Activated CD4-positive, alpha-beta T cell treated with anti-CD3 and anti-CD28 coated beads, Interleukin-2, amount 10 ng/mL, durations not matched to agents 24 days and 14 days (primary cell): ENCODE measurements at regions not wholly inside any gene's neighbourhood (a gene's known extent, or its start where the extent isn't known, plus 50 kb on each side); places are given as distances from the start of the nearest gene placed in this dataset.
A peak's percentile ranks its signal among the peaks of the same experiment; 100 is the strongest.

Source experiments
- DNase-seq: peaks from one replicate; pipeline ENCODE4 v3.0.0; 2022
- H3K27ac Mint-ChIP-seq: one replicate; pipeline ENCODE4 v1.8.0; 2022; ENCODE audit warnings: mild to moderate bottlenecking, mixed read lengths
- H3K27me3 Mint-ChIP-seq: one replicate; pipeline ENCODE4 v1.8.0; 2022; ENCODE audit warnings: mixed read lengths
- H3K36me3 Mint-ChIP-seq: one replicate; pipeline ENCODE4 v1.8.0; 2022; ENCODE audit warnings: low read depth, mild to moderate bottlenecking, mixed read lengths
- H3K4me1 Mint-ChIP-seq: one replicate; pipeline ENCODE4 v1.8.0; 2021; ENCODE audit warnings: mixed read lengths
- H3K4me3 Mint-ChIP-seq: one replicate; pipeline ENCODE4 v1.8.0; 2022; ENCODE audit warnings: mild to moderate bottlenecking, moderate library complexity, mixed read lengths
- H3K9me3 Mint-ChIP-seq: one replicate; pipeline ENCODE4 v1.8.0; 2021; ENCODE audit warnings: mixed read lengths
- intact Hi-C: fragments of 100-400 bp; cut with micrococcal nuclease; formaldehyde crosslinking; loops from one replicate; pipeline ENCODE4 v1.15.1; 2023

DNA sequence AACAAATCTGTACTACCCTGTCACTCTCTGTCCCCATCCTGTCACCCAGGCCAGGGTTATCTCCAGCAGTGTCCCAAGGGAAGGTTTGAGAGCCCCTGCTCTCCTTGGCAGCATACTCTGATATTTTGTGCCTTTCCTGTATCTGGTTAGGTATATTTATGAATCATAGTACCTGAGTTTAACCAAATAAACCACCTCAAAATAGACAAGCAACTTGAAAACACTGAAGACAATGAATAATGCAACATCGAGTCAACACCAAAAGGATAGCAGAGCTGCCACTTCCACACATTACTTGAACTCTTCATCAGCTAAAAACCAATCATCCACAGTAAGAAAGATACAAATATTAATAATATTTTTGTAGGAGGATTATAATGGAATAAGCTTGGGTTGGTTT lies 142.6 kb upstream of the TAB2 start:
- H3K4me3 Mint-ChIP-seq = no peak overlapping the region
- intact Hi-C loops = no loop called here

DNA sequence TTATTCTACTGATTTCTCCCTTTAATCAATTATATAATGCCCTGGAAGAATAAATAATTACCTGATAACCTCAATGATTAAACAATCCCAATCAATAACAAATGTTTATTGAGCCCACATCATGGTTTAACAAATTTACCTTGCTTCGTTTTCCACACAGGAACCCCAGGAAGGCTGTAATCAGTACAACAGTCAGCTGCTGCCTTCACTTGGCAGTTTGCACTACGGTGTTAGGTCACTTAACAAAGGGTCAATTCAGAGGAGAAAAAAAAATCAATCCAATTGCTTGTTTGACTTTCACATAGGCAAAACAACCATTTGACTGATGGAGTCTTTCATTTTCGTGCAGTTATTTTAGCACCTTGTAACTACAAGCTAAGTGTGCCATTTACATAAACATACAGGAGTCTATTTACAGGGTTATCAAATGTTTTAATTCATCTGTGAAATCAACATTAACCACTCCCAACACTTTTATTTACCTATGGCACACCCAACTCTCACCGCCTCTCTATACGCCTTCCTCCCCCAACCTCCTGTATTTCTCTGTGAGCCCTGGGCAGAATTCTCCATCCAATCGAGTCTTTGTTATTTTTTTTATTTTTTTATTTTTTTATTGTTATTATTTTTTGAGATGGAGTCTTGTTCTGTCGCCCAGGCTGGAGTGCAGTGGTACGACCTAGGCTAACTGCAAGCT lies 140.4 kb upstream of the TAB2 start:
- peaks cover 32% of the 10 kb centered on the region for H3K36me3 Mint-ChIP-seq
- DNase-seq = no peak
- no peak overlapping the region for H3K27ac Mint-ChIP-seq
- no peak overlapping the region for H3K4me3 Mint-ChIP-seq
- H3K27me3 Mint-ChIP-seq = no peaks in the 10 kb centered on the region
- intact Hi-C loops = no loop called here
- peaks cover 16% of the 10 kb centered on the region for H3K9me3 Mint-ChIP-seq
- peaks cover 11% of the 10 kb centered on the region for H3K4me1 Mint-ChIP-seq

More for the DNA sequence above, 142.6 kb upstream of the TAB2 start:
- Mint-ChIP-seq H3K9me3 (peaks cover 12% of the 10 kb centered on the region), H3K36me3 (peaks cover 34% of the 10 kb centered on the region), H3K4me1 (peaks cover 25% of the 10 kb centered on the region), H3K27ac (no peak overlapping the region), H3K27me3 (no peaks in the 10 kb centered on the region)
- DNase-seq = no peak

DNA sequence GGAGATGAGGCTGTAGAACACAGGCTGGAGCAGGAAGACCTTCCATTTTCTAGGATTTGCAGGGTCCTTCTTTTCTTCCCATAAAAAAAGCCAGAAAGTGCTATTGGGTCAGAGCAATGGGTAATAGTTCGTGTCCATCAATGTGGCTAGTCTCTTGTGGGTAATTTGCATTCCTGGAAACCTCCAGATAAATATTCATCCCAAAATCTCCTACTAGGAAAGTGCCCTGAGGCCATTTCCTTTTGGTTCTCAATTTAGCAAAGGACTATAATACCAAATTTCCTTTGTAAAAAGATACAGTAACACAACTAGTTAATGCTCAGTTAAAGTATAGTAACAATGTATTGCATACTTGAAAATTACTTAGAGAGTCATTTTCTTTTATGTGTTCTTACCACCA lies 138.1 kb upstream of the TAB2 start:
- Mint-ChIP-seq H3K27me3 (no peaks in the 10 kb centered on the region), H3K9me3 (peaks cover 19% of the 10 kb centered on the region), H3K27ac (no peak overlapping the region), H3K4me1 (peaks cover 6% of the 10 kb centered on the region), H3K36me3 (peaks cover 35% of the 10 kb centered on the region), H3K4me3 (no peak overlapping the region)
- intact Hi-C loops = no loop called here
- DNase-seq = no peak

DNA sequence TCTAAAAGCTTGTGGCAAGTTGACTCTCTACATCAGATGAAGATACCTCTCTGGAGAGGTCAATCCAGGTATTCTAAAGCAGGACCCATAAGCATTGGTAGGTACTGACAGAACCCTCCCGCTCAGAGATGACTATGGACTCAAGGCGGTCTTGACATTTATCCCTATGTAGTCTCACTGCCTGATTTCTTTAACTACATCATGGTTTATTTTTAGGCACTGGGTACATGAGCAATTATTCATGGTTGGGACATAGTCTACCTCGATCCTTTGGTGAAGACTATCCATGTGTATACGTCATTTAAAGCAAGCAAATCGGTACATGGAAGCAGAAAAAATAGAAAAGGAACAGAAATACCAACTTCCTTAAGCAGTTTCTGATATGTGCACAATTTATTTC lies 136.2 kb upstream of the TAB2 start:
- intact Hi-C loops = no loop called here
- peaks cover 34% of the 10 kb centered on the region for H3K9me3 Mint-ChIP-seq
- no peak for DNase-seq
- peaks cover 6% of the 10 kb centered on the region for H3K4me1 Mint-ChIP-seq
- no peak overlapping the region for H3K4me3 Mint-ChIP-seq
- no peak overlapping the region for H3K27ac Mint-ChIP-seq
- no peaks in the 10 kb centered on the region for H3K27me3 Mint-ChIP-seq
- peaks cover 45% of the 10 kb centered on the region for H3K36me3 Mint-ChIP-seq

DNA sequence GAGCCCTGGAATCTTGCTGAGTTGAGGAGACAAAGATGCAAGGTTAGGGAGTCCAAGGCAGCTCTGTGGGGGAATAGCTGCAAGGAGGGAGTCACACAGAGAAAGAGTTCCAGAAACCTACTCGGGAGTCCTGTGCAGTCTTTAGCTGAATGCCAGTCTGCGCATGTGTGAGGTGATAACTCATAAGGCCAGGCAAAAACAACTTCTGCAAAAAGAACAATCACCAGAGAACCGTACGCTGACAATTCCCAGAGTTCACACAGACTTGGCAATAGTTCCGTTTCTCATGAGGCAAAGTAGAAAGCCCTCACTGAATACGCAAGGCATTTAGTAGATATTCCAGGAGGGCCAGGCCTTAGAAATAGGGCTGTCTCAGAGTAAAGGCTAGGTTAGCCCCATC lies 135.2 kb upstream of the TAB2 start:
- H3K27me3 Mint-ChIP-seq = no peaks in the 10 kb centered on the region
- H3K4me1 Mint-ChIP-seq = peaks cover 6% of the 10 kb centered on the region
- no peak for DNase-seq
- intact Hi-C loops = no loop called here
- H3K4me3 Mint-ChIP-seq = no peak overlapping the region
- H3K27ac Mint-ChIP-seq = no peak overlapping the region
- H3K36me3 Mint-ChIP-seq = peaks cover 42% of the 10 kb centered on the region
- peaks cover 34% of the 10 kb centered on the region for H3K9me3 Mint-ChIP-seq

DNA sequence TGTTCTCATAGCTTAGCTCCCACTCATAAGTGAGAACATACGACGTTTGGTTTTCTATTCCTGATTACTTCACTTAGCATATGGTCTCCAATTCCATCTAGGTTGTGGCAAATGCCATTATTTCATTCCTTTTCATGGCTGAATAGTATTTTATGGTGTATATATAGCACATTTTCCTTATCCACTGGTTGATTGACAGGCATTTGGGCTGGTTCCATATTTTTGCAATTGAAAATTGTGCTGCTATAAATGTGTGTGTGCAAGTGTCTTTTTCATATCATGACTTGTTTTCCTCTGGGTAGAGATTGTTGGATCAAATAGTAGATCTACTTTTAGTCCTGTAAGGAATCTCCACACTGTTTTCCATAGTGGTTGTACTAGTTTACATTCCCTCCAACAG lies 133.0 kb upstream of the TAB2 start:
- Mint-ChIP-seq H3K9me3 (peaks cover 41% of the 10 kb centered on the region), H3K4me1 (peaks cover 12% of the 10 kb centered on the region), H3K36me3 (peaks cover 52% of the 10 kb centered on the region), H3K27ac (no peak overlapping the region), H3K4me3 (no peak overlapping the region), H3K27me3 (no peaks in the 10 kb centered on the region)
- no peak for DNase-seq
- intact Hi-C loops = no loop called here

DNA sequence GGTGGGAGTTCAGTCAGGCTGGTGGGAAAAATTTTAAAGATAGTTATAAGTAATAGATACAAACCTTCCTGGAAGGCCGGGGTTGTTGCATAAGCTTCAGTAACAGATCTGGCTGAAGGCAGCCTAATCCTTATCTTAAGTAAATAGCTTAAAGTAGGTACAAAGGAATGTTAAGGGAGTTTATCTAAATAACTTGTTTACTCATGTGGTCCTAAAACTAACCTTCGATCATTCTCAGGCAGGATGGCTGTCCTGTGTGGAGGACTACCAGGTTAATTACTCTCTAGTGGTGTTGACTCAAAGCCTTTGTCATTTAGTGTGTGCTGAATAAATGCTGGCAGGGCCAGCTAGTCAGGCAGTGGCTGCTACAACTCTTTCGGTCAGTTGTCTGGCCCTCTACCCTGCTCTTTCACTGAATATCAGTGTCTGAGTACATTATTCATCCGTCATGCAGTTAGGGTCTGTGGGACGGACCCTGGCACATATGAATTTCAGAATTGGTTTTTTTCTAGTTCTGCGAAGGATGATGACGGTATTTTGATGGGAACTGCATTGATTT lies 131.6 kb upstream of the TAB2 start:
- peaks cover 23% of the 10 kb centered on the region for H3K4me1 Mint-ChIP-seq
- no peak overlapping the region for H3K27ac Mint-ChIP-seq
- intact Hi-C loops = no loop called here
- peaks cover 48% of the 10 kb centered on the region for H3K9me3 Mint-ChIP-seq
- no peak overlapping the region for H3K4me3 Mint-ChIP-seq
- H3K36me3 Mint-ChIP-seq = peaks cover 58% of the 10 kb centered on the region
- DNase-seq = no peak
- H3K27me3 Mint-ChIP-seq = no peaks in the 10 kb centered on the region

DNA sequence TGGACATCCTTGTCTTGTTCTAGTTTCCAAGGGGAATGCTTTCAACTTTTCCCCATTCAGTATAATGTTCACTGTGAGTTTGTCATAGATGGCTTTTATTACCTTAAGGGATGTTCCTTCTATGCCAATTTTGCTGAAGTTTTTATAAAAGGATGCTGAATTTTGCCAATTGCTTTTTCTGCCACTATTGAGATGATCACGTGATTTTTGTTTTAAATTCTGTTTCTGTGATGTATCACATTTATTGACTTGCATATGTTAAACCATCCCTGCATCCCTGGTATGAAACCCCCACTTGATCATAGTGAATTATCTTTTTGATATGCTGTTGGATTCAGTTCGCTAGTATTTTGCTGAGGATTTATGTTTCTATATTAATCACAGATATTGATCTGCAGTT lies 130.6 kb upstream of the TAB2 start:
- Mint-ChIP-seq H3K27me3 (no peaks in the 10 kb centered on the region), H3K27ac (no peak overlapping the region), H3K36me3 (peaks cover 60% of the 10 kb centered on the region), H3K9me3 (peaks cover 53% of the 10 kb centered on the region), H3K4me3 (no peak overlapping the region), H3K4me1 (peaks cover 26% of the 10 kb centered on the region)
- DNase-seq = no peak
- intact Hi-C loops = no loop called here

DNA sequence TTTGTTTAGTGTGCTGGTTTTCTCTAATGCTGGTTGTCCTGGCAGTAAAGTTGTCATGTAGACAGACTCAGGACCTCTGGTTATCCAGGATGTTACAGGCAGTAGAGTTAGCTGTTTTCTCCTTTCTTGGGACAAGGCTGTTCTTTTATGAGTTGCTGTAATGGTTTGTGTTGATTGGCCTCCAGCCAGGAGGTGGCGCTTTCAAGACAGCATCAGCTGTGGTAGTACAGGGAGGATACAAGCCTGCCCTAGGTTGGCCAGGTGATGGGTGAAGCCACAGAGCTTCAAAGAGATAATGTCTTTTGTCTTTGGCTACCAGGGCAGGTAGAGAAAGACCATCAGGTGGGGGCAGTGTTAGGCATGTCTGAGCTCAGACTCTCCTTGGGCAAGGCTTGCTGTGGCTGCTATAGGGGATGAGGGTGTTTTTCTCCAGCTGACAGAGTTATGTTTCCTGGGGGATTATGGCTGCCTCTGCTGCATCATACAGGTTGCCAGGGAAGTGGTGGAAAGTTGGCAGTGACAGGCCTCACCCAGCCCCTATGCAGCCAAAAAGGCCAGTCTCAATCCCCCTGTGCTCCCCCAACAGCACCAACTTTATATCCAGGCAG lies 127.2 kb upstream of the TAB2 start:
- Mint-ChIP-seq H3K36me3 (peaks cover 56% of the 10 kb centered on the region), H3K9me3 (peaks cover 46% of the 10 kb centered on the region), H3K27ac (peak overlapping the region; percentile 59), H3K4me1 (peaks cover 28% of the 10 kb centered on the region), H3K27me3 (no peaks in the 10 kb centered on the region), H3K4me3 (no peak overlapping the region)
- DNase-seq = peak; percentile 69
- intact Hi-C loops = no loop called here

DNA sequence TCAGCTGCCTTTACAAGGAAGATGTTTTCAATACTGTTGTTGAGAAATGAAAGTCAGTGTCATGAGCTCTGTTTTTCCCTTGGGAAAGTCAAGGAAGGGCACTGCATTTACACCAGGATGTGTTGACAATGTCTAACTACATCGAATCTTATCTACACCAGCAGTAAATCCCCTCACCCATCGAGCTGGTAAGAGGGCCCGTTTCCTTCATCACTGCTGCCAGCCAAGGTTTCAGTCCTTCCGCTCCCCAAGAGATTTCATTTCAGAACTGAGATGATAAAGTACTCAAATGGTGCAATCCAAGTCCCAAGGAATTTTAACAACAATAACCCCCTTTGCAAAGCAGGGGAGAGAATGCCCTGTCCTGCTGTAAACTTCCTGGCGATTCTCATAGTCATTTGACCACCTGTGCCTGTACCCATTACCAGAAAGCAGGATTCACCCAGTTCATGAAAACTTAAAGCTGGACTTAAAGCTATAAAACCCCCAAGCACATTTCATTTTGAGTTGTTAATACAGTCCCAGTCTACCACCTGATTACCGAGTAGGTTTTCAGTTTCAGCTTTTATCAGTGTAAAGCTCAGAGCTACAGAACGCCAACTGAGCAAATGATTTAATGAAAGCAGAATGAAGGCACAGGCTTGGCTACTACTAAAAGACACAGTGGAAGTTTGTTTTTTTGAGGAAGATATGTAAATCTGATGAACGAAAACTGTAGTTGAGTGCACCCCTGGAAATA lies 122.5 kb upstream of the TAB2 start:
- DNase-seq = no peak
- H3K27ac Mint-ChIP-seq = no peak overlapping the region
- no peaks in the 10 kb centered on the region for H3K27me3 Mint-ChIP-seq
- no peak overlapping the region for H3K4me3 Mint-ChIP-seq
- H3K9me3 Mint-ChIP-seq = peaks cover 34% of the 10 kb centered on the region
- intact Hi-C loops = no loop called here
- H3K4me1 Mint-ChIP-seq = peaks cover 23% of the 10 kb centered on the region
- H3K36me3 Mint-ChIP-seq = peaks cover 56% of the 10 kb centered on the region

DNA sequence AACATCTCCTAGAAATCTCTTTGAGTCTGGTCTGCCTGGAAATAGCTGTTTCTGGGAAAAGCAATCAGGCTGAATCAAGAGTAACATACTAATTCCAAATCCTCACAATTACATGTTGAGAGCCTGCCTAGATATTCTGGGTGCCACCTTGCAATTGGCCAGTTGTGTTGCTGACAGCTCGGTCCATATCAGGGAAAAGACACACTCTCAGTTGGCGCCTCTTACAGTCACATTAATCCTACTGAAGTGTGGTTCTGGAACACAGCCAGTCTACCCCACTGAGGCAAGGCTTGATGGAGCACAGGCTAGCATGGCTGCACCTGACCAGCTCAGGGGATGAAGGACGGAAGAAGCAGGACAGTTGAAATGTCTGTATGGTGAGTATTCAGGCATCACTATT lies 121.4 kb upstream of the TAB2 start:
- no peak for DNase-seq
- H3K9me3 Mint-ChIP-seq = peaks cover 28% of the 10 kb centered on the region
- H3K27me3 Mint-ChIP-seq = no peaks in the 10 kb centered on the region
- H3K4me3 Mint-ChIP-seq = no peak overlapping the region
- H3K4me1 Mint-ChIP-seq = peaks cover 17% of the 10 kb centered on the region
- no peak overlapping the region for H3K27ac Mint-ChIP-seq
- intact Hi-C loops = no loop called here
- H3K36me3 Mint-ChIP-seq = peaks cover 55% of the 10 kb centered on the region

DNA sequence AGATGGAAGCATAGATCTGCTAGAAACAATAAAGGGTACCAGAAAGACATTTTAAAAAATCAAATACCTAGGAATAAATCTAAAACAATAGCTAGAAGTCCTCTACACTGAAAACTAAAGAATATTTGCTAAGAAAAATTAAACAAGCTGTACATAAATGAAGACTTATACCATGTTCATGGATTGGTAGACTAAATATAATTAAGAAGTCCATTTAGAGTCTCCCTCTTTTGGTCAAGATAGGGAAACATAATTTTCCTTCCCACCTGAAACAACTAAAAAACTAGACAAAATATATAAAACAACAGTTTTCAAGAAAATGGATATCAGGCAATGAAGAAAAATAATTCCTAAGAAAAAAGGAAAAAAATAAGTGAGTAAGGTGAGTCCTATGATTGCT lies 120.0 kb upstream of the TAB2 start:
- H3K4me3 Mint-ChIP-seq = no peak overlapping the region
- H3K27ac Mint-ChIP-seq = no peak overlapping the region
- intact Hi-C loops = no loop called here
- H3K36me3 Mint-ChIP-seq = peaks cover 60% of the 10 kb centered on the region
- peaks cover 16% of the 10 kb centered on the region for H3K4me1 Mint-ChIP-seq
- H3K9me3 Mint-ChIP-seq = peaks cover 23% of the 10 kb centered on the region
- no peaks in the 10 kb centered on the region for H3K27me3 Mint-ChIP-seq
- no peak for DNase-seq

DNA sequence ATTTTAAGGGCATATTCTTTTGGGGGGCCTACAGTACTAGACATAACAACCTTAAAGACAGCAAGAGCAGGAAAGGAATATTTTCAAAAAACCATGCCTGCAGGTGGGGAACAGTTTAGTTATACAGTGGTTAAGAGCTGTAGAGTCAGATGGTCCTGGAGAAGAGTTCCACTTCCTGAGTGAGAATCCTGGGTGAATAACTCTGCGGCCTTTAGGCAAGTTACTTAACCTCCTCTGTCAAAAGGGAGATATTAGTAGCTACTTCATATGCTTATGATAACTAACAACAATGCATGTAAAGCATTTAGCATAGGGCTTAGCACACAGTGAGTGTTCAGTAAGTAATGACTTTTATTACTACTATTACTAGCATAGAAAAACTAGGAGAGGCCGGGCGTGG lies 119.2 kb upstream of the TAB2 start:
- no peak for DNase-seq
- Mint-ChIP-seq H3K4me3 (no peak overlapping the region), H3K27me3 (no peaks in the 10 kb centered on the region), H3K9me3 (peaks cover 30% of the 10 kb centered on the region), H3K4me1 (peaks cover 21% of the 10 kb centered on the region), H3K27ac (no peak overlapping the region), H3K36me3 (peaks cover 68% of the 10 kb centered on the region)
- intact Hi-C loops = no loop called here

DNA sequence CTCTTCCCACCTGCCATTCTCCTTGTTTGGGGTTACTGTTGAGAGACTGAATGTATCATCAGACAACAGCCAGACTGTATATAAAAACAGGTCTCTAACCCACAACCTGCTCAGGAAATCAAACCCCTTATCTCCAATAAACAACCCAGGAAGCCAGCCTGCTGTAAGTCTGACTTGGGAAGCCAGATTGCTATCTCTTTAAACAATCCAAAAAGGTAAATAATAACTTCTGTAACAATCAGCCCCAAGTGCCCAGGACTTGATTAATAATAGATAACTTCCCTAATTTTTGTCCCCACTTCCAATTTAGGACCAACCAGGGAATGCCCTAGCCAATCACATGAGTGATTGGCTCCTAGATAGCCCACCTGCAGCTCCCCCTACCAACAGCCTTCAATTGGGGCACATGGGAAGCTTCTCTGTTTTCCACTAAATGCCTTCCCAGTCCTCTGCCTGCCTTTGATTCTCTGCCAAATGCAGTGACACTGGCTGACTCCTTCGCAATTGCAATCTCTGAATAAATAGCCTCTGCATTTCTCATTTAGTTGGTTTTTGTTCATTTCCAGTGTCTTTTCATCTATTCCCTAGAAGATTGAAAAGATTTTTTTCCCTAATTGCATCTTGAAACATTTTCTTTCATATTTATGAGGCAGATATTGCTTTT lies 117.1 kb upstream of the TAB2 start:
- peaks cover 72% of the 10 kb centered on the region for H3K36me3 Mint-ChIP-seq
- intact Hi-C loops = no loop called here
- no peaks in the 10 kb centered on the region for H3K27me3 Mint-ChIP-seq
- H3K27ac Mint-ChIP-seq = no peak overlapping the region
- H3K4me1 Mint-ChIP-seq = peaks cover 21% of the 10 kb centered on the region
- peaks cover 28% of the 10 kb centered on the region for H3K9me3 Mint-ChIP-seq
- no peak for DNase-seq
- H3K4me3 Mint-ChIP-seq = no peak overlapping the region
